HG03571 (cell line): ENCODE measurements at regions not wholly inside any gene's neighbourhood (a gene's known extent, or its start where the extent isn't known, plus 50 kb on each side); places are given as distances from the start of the nearest gene placed in this dataset.
"Not testable (repeated sequence)": the region's sequence is repeated elsewhere in the genome, so short reads cannot be mapped to it uniquely, and the experiment has no call there.

Source experiments
- ATAC-seq: cut with Tn5 transposase; IDR thresholded peaks from one replicate; pipeline ENCODE4 v1.9.1; 2021; ENCODE audit not compliant: unreplicated experiment

GRCh38 chrX:97995834-97996233 is 1112.1 kb downstream of the RPA4 start:
- no peak for ATAC-seq

- no peak for ATAC-seq
These were observed 1145.0 kb downstream of the RPA4 start for GRCh38 chrX:98028691-98029090.

- no peak for ATAC-seq
These were observed 1146.2 kb downstream of the RPA4 start for GRCh38 chrX:98029861-98030260.

DNA sequence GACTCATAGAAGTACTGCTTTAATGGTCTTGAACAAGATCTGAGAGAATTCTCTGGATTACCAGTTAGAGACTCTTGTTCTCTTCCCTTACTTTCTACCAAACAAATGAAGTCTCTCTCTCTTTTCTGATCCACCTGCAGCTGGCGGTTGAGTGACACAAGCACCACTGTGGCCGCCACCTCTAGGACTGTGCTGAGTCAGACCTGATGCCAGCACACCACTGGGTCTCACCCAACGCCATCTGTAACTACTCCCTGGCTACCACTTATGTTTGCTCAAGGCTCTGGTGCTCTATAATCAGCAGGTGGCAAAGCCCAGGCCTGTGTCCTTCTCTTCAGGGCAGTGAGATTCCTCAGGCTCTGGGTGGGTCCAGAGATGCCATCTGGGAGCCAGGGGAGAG is 1173.5 kb downstream of the RPA4 start:
- ATAC-seq, result no peak

DNA sequence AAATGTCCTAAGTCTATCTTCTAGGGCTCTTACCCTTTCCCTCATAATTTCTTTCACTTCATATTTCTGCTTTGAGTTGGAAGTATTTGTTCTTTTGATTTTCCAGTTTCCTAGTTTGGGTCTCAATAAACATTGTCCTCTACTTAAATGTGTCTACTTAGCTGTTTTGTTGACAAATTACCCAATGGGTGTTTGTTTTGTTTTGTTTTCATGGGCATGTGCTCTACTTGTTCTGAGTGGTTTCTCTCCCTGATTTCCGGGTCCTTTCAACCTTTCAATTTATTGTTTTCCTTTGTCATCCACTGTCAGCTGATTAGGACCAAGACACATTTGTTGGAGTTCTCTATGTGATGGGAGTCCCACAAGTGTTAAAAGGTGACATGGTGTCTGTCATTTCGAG is 1181.4 kb downstream of the RPA4 start:
- ATAC-seq, result no peak

DNA sequence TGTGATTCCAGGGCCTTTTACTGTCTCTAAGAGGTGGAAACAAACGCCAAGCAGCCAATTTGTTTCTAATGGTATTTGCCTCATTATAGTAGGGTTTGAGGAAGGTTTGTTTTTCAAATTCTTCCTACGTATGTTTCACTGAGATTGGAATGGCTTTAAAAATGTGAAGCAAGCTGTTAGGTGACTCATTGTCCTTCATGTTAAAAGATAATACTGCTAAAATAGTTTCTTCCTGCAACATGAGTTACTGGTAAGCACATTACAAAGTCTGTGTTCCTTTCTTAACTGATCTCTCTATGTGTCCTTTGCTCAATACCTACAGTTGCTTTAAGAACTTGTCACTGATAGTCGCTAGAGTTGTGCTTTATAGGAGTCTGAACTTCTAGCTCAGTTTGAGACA is 1183.9 kb downstream of the RPA4 start:
- ATAC-seq, result no peak

- ATAC-seq, result no peak
These were observed 1184.4 kb downstream of the RPA4 start for GRCh38 chrX:98068024-98068580.

DNA sequence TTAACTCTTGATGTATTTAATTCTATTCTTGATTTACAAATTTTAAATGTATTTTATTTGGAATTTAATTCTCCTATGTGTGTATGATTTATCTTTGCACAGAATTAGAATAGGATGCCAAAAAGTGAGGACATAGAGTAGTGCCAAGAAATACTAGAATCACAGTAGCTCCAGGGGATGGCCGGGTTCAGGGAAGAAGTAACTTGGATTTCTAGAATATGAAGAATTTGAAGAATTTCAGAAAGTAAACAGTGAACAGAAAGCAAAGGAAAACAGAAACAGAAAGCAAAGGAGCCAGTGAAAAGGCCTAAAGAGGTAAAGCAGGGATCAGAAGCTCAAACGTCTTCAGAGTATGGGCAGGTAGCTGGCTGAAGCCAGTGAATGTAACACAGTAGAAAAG is 1187.6 kb downstream of the RPA4 start:
- no peak for ATAC-seq

- ATAC-seq, result no peak
These were observed 1193.7 kb downstream of the RPA4 start for GRCh38 chrX:98077440-98077839.

- ATAC-seq, result no peak
These were observed 1228.0 kb downstream of the RPA4 start for GRCh38 chrX:98111684-98112083.

DNA sequence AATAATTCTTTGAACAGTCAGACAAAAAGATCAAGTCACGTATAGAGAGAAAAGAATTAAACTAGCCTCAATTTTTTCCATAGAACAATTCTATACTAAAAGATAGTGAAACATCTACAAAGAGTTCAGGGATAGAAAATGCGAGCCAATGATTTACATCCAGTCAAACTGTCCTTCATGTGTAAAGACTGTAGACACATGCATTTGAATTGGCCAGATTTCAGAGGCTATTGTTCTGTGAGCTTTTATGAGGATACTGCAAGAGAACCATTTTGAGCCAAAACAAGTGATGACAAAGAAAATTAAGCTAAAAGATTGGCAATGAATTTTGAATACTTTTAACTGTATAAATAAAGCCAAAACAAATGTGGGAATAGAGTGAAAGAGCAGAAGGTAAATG is 1230.3 kb downstream of the RPA4 start:
- ATAC-seq, result no peak

DNA sequence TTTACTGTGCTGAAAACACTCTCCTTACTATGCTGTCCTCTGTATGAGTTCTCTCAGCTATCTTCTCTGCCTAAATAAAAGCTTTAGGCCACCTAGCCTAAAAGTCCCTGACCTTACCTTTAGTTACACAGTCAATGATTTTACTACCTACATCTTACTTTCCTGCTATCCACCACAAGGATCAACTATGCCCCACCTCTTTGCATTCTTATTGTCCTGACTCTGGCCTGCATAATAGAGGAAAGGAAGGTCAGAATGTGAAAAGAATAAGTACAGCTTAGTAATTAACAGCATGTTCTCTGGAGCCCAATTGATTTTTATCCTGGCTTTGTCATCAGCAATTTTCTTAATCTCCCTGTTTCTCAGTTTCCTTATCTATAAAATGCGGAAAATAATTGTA is 1257.8 kb downstream of the RPA4 start:
- ATAC-seq, result no peak

DNA sequence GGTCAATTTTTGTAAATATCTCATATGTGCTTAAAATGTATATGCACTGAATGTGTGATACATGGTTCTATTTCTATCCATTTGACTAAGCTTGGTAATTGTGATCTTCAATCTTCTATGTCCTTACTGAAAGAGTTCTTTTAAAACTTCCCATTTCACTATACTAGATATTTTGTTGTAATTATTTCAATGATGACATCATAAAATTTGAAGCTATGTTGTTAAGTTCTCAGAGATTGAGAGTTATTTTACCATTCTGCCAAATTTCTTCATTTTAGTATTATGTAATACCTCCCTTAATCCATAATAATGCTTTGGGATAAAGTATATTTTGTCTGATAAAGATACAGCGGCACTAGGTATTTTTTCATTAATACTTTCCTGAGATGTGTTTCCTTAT is 1307.3 kb downstream of the RPA4 start:
- ATAC-seq, result no peak

- no peak for ATAC-seq
These were observed 1310.3 kb downstream of the RPA4 start for GRCh38 chrX:98194036-98194435.

DNA sequence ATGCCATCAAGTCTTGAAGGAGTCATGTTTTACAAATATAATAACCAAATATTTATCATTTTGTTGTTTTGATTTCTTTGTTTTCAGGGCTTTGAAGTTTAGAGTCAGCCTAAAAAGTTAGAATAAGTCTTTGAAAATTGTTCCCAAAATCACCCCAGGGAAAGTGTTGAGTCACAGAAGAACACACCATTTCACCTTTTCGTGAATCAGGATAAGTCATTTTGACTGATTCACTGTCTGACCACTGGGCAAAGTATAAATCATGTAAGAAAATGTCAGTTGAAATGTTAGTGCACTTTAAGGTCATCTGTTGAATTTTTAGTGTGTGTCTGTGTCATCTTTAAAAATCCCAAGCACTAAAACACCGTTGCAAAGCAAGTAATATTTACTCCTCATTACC is 1320.1 kb downstream of the RPA4 start:
- ATAC-seq, result no peak

DNA sequence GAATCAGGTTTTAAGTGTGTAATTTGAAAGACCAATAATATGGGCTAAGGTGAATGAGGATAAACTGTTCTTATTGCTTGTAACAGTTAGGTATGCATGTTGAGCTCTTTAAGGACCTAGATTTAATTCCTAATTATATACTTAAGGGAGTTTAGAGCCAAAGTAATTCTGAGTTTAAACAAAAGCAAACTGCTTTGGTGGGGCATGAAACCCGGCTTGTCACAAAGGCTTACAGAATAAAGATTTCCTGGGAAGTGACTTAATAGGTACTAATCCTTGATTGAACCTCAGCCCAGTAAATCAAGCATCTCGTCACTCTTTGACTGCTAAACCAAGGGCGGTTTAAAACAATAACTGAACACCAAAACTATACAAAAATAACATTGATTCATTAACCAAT is 1324.2 kb downstream of the RPA4 start:
- no peak for ATAC-seq

DNA sequence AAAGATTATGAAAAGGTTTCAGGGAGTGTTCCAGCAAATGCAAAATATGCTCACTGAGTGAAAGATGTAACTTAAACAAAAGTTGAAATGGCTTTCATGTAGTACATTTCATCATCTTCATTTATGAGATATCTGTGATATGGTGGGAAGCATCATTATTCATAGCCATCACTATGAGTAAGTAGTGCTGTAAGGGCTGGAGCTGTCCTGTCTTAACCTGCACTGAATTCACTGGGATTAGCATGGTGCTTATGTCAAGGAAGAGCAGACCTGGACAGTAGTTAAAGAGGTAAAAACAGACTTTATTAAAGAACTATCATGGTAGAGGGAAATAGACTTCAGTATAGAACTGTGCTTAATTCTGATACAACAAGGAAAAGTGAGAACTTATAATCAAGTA is 1347.3 kb downstream of the RPA4 start:
- ATAC-seq, result no peak

- not testable (repeated sequence) for ATAC-seq
These were observed 1356.4 kb downstream of the RPA4 start for GRCh38 chrX:98240061-98240460.

- no peak for ATAC-seq
These were observed 1379.4 kb downstream of the RPA4 start for GRCh38 chrX:98263135-98263534.

DNA sequence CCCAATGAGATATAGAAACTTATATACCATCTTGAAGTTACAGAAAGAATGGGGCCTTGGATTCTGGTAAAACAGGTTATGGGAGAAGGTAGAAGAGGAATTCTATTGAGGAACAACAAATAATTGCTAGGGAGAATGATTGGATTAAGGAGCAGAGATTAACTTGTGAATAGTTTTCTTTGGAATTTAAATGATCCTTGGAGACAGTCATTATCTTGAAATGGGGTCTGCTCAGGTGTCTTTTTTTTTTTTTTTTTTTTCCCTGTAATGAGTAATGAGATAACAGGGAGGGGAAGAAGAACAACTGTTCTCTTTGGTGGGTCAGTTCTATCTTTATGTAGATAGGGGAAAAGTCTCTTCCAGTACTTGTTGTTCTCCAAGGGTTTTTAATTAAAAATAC is 1406.0 kb downstream of the RPA4 start:
- no peak for ATAC-seq

DNA sequence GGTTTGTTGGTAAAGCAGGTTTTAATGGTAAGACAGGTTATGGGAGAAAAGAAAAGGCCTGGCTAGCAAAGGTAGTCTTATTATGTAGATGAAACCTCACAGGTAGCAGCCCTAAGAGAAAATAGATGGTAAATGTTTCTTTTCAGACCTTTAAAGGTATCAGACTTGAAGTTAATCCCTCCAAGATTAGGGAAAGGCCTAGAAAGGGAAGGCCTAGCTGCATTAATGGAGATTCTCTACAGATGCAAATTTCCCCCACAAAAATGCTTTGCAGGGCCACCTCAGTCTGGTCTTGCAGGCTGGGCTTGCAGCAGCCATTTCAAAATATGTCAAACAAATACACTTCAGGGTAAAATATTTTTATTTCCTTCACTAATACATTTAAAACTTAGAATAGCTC is 1410.6 kb downstream of the RPA4 start:
- ATAC-seq, result no peak

DNA sequence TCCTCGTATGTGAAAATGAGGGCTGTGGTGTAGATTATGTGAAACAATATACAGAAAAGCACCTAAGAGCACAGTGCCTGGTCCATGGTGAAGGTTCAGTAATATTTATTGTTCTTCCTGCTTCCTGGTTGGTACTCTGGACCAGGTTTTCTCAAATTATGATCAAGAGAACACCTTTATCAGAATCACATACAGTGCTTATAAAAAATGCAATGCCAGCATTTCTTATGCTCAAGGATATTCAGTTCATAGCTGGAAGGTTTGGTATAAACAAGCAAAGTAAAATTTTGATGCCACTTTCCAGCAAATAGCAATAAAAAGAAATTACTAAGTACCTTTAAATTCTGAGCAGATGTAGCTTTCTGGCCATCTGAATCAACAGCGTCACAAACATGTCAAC is 1412.4 kb downstream of the RPA4 start:
- no peak for ATAC-seq

GRCh38 chrX:98299785-98300184 is 1416.1 kb downstream of the RPA4 start:
- no peak for ATAC-seq

DNA sequence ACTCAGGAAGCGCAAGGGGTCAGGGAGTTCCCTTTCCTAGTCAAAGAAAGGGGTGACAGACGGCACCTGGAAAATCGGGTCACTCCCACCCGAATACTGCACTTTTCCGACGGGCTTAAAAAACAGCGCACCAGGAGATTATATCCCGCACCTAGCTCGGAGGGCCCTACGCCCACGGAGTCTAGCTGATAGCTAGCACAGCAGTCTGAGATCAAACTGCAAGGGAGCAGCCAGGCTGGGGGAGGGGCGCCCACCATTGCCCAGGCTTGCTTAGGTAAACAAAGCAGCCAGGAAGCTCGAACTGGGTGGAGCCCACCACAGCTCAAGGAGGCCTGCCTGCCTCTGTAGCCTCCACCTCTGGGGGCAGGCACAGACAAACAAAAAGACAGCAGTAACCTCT is 1416.8 kb downstream of the RPA4 start:
- ATAC-seq, result not testable (repeated sequence)
